Heart right ventricle (tissue), 16 donors: ENCODE measurements at regions not wholly inside any gene's neighbourhood (a gene's known extent, or its start where the extent isn't known, plus 50 kb on each side); places are given as distances from the start of the nearest gene placed in this dataset.

Experiments used
- ATAC-seq, 8 donors: fragments of 200-7000 bp; cut with Tn5 transposase; one replicate each; pipeline ENCODE4 v1.9.1; 2020; ENCODE audit warnings: mild to moderate bottlenecking in 8 of 8, moderate library complexity in 8 of 8, moderate number of reproducible peaks in 1 of 8
- DNase-seq, 2 donors: peaks; one replicate each; pipeline ENCODE4 v3.0.0-alpha.2; 2020
- H3K27ac ChIP-seq, 10 donors: fragments of 200-600 bp; sonication (generic) in 2 of 10; one replicate each; pipeline versions ENCODE4 v1.5.0 to v1.8.0; 2020 to 2022; ENCODE audit warnings: mild to moderate bottlenecking in 3 of 10
- H3K27me3 ChIP-seq, 7 donors: fragments of 200-600 bp; one replicate each; pipeline ENCODE4 v1.8.0; 2021 to 2022; ENCODE audit warnings: mild to moderate bottlenecking in 2 of 7
- H3K36me3 ChIP-seq, 9 donors: fragments of 200-600 bp; sonication (generic) in 1 of 9; one replicate each; pipeline versions ENCODE4 v1.5.0 to v1.8.0; 2020 to 2022; ENCODE audit warnings: mild to moderate bottlenecking in 2 of 9
- H3K4me1 ChIP-seq, 9 donors: fragments of 200-600 bp; sonication (generic) in 1 of 9; one replicate each; pipeline versions ENCODE4 v1.5.0 to v1.8.0; 2020 to 2022; ENCODE audit warnings: mild to moderate bottlenecking in 4 of 9
- H3K4me3 ChIP-seq, 10 donors: fragments of 200-600 bp; sonication (generic) in 2 of 10; one replicate each; pipeline versions ENCODE4 v1.5.0 to v1.8.0; 2020 to 2022; ENCODE audit warnings: mild to moderate bottlenecking in 7 of 10, moderate library complexity in 2 of 10
- H3K9me3 ChIP-seq, 11 donors: fragments of 200-600 bp in 10 of 11; sonication (generic) in 2 of 11; one replicate each; pipeline versions ENCODE4 v1.5.0 to v1.8.0; 2013 to 2022; ENCODE audit warnings: mild to moderate bottlenecking in 2 of 11, control low read depth in 1 of 11, moderate library complexity in 1 of 11
- WGBS, 2 donors: extraction: QIAGEN DNeasy Blood & Tissue Kit; methylation state at CpG; one replicate each; pipeline ENCODE4 v1.1.7; 2013; ENCODE audit warnings: inconsistent platforms in 1 of 2; 5-methylcytosine and 5-hydroxymethylcytosine counted together
- intact Hi-C, 10 donors: fragments of 100-400 bp; cut with DNase I; formaldehyde crosslinking; loops; one replicate each; pipeline versions ENCODE4 v1.11.1 to v1.14.2; 2022
- TF ChIP-seq, protein P1 (sequence below), 9 donors: fragments of 200-600 bp; sonication (generic) in 2 of 9; IDR thresholded peaks; one replicate each; pipeline versions ENCODE4 v1.5.0 to v1.8.0; 2021 to 2022; ENCODE audit warnings: antibody characterized with exemption in 9 of 9, mild to moderate bottlenecking in 5 of 9, moderate library complexity in 1 of 9
- donor health status: Arrhythmogenic right ventricular cardiomyopathy.
- donor health status: ischemic (EF 13 %, LVEDD 7.1; RV severe dilation, severe dysfunction).
- donor health status: healthy with polysubstance abuse.
- donor health status: DM: no; HTN: yes; CAD: no.
- donor health status: DM: no; HTN: no; CAD: no.
- donor health status: ischemic (EF 25% LVEDD 6.9; RV normal size, moderate dysfunction).
- donor health status: ischemic (EF 25% LVEDD 5.7; RV mildly dilated, moderate dysfunction).
- donor health status: healthy.
- donor health status: DM: yes; HTN: yes; CAD: no.
- donor health status: Ischemic cardiomyopathy.
- donor health status: ischemic (EF 35%, LVEDD 5.7; RV mildly dilated, moderate dysfunction).
- donor health status: nonischemic (EF 11% LVEDD 7.7; RV severe dilation, severe dysfunction).
- donor health status: DM: yes; HTN: yes; CAD: no.
- donor health status: PGD.
- donor health status: ischemic (EF 29% LVEDD 5.4; RV normal size, mild dysfunction).
- donor health status: nonischemic (EF 23%, LVEDD 6.1; RV moderate dilation, normal function).

DNA sequence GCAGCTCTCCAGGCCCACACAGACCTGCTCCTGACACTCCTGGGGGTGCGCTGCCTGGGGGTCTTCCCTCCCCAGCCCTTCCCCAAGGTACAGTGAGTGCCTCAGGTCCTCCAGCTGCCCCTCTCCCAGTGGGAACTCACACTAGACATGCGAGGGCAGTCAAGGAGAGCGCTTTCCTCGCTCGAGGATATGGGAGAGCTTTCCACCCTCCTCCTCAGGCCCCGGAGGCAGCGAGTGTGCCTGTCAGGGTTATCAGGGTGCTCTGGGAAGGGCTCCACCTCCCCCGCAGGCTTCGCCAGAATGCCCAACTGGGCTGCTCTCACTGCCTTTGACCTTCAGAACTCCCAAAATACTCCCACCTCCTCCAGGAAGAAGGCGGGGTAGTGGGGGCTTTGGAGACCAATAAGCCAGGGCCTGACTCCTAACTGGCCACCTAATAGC, 85.7 kb upstream of the LAPTM4A start:
- Histone ChIP-seq H3K4me3 (no peak overlapping the region), H3K36me3 (no peaks in the 10 kb centered on the region), H3K4me1 (peaks cover 0 to 9% (median 0%) of the 10 kb centered on the region in 9 donors), H3K27ac (no peak overlapping the region), H3K9me3 (no peaks in the 10 kb centered on the region), H3K27me3 (peaks cover 0 to 14% (median 4%) of the 10 kb centered on the region in 7 donors)
- DNase-seq = no peak
- intact Hi-C loops = loop anchor here in 2 of 10 donors (10.0 kb wide), 2 partner anchors 88 to 198 kb away; partner anchors contain the start of gene SDC1 (in 2 of the 2)
- WGBS, 2 donors = 78 to 79% methylated on average over 10 of the region's 10 CpGs
- TF ChIP-seq, protein P1, sequence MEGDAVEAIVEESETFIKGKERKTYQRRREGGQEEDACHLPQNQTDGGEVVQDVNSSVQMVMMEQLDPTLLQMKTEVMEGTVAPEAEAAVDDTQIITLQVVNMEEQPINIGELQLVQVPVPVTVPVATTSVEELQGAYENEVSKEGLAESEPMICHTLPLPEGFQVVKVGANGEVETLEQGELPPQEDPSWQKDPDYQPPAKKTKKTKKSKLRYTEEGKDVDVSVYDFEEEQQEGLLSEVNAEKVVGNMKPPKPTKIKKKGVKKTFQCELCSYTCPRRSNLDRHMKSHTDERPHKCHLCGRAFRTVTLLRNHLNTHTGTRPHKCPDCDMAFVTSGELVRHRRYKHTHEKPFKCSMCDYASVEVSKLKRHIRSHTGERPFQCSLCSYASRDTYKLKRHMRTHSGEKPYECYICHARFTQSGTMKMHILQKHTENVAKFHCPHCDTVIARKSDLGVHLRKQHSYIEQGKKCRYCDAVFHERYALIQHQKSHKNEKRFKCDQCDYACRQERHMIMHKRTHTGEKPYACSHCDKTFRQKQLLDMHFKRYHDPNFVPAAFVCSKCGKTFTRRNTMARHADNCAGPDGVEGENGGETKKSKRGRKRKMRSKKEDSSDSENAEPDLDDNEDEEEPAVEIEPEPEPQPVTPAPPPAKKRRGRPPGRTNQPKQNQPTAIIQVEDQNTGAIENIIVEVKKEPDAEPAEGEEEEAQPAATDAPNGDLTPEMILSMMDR (IDR thresholded peaks at IDR 0.05) = no peak
- ATAC-seq = no peak

DNA sequence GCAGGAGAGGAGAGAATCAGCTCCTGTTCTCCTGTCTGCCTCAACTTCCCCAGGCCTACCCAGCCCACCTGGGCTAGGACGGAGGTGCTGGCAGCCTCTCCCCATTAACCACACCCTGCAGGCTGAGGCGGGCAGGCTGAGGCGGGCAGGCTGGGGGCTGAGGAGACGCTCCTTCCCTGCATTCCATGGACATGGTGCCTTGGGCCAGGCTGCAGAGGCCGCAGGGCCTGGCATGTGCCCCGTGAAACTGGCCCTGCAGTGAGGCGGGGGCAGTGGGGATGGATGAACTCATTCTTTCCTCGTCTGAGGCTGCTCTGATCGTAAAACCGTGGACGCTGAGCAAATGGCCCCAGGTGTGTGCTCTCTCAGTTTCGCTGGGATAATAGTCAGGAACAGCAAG, 84.7 kb upstream of the LAPTM4A start:
- Histone ChIP-seq H3K27ac (no peak overlapping the region), H3K36me3 (no peaks in the 10 kb centered on the region), H3K27me3 (peaks cover 0 to 14% (median 4%) of the 10 kb centered on the region in 7 donors), H3K4me1 (peaks cover 0 to 3% (median 0%) of the 10 kb centered on the region in 9 donors), H3K4me3 (no peak overlapping the region), H3K9me3 (no peaks in the 10 kb centered on the region)
- 89 to 91% methylated on average over 12 of the region's 12 CpGs for WGBS, 2 donors
- no peak for DNase-seq
- no peak for ATAC-seq
- intact Hi-C loops = loop anchor here in 2 of 10 donors (10.0 kb wide), 2 partner anchors 89 to 199 kb away; partner anchors contain the start of gene SDC1 (in 2 of the 2)
- TF ChIP-seq, protein P1 (IDR thresholded peaks at IDR 0.05) = no peak

DNA sequence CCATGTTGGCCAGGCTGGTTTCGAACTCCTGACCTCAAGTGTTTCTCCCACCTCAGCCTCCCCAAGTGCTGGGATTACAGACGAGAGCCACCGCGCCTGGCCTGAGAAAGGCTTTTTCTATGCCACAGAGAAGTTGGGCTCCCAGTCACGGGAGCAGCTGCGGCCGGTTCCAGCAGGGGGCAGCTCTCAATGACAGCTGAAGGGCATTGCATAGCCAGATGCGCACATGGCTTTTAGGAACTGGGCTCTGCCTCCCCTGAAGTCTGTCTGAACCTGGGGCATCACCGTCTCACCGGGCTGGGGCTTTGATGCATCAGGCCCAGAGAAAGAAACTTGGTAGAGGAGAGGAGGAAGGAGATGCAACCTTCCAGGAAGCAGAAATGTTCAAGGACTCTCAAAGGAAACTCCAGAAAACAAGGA, 84.2 kb upstream of the LAPTM4A start:
- Histone ChIP-seq H3K27ac (no peak overlapping the region), H3K4me3 (no peak overlapping the region), H3K27me3 (peaks cover 0 to 14% (median 4%) of the 10 kb centered on the region in 7 donors), H3K36me3 (no peaks in the 10 kb centered on the region), H3K4me1 (no peaks in the 10 kb centered on the region), H3K9me3 (no peaks in the 10 kb centered on the region)
- DNase-seq (peak; percentile 38 to 56), ATAC-seq (peak in 5 of 8 donors; percentile 45 to 59 (median 54))
- 27 to 28% methylated on average over 10 of the region's 10 CpGs for WGBS, 2 donors
- intact Hi-C loops = loop anchor here in 2 of 10 donors (10.0 kb wide), 2 partner anchors 89 to 199 kb away; partner anchors contain the start of gene SDC1 (in 2 of the 2)
- TF ChIP-seq, protein P1 (IDR thresholded peaks at IDR 0.05) = peak; percentile 23 to 72 (median 58)

DNA sequence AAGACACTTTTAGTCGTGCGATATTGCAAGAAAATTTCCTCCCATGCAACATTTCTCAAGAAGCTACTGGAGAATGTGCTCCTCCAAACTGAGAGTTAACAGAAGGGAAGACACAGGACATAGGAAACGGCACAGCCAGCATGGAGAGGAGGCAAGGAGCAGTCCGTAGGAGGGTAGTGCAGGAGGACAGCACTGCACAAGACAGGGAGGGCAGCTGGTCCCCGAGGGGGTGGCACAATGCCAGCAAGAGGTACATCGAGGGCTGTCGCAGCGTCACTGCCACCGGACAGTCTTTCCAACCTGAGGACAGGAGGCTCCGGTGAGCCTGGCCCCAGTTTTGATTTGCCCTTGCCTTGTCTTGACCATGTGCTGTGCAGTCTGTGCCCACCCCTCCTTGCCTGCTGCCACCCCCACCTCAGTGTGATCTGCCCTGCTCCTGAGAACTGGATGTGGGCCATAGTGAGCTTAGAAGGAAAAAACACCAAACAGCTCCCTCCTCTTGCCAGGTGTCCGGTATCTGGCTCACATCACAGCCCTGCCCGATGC, 81.6 kb upstream of the LAPTM4A start:
- no peak for ATAC-seq
- TF ChIP-seq, protein P1 (IDR thresholded peaks at IDR 0.05) = no peak

More for the DNA sequence above, 81.6 kb upstream of the LAPTM4A start:
- no peak for DNase-seq
- 71 to 80% methylated on average over 12 of the region's 12 CpGs for WGBS, 2 donors
- no peak overlapping the region for H3K4me3 ChIP-seq
- H3K9me3 ChIP-seq = no peaks in the 10 kb centered on the region
- no peak overlapping the region for H3K27ac ChIP-seq
- no peaks in the 10 kb centered on the region for H3K4me1 ChIP-seq
- intact Hi-C loops = loop anchor here in 2 of 10 donors (10.0 kb wide), 2 partner anchors 92 to 202 kb away; partner anchors contain the start of gene SDC1 (in 2 of the 2)
- no peaks in the 10 kb centered on the region for H3K36me3 ChIP-seq
- H3K27me3 ChIP-seq = peaks cover 0 to 14% (median 4%) of the 10 kb centered on the region in 7 donors
